ENCODE measurements at regions not wholly inside any gene's neighbourhood (a gene's known extent, or its start where the extent isn't known, plus 50 kb on each side); places are given as distances from the start of the nearest gene placed in this dataset.

DNA sequence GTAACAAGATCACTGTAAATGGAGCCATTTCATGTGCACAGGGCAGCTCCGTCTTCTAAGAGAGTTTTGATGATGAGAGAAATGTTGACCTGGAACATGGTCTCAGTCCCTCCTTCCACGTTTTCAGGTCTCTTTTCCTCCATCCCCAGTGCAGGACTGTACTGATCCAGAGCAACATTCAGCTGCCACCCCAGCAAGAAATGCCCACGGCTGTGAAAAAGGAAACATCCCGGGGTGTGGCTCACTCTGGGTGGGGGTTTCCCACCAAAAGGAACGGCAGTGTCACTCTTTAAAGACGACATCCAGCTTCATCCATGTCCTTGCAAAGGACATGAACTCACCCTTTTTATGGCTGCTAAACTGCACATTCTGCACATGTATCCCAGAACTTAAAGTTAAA is 92.6 kb downstream of the ERMARD start:
- TF ChIP-seq, protein P1, sequence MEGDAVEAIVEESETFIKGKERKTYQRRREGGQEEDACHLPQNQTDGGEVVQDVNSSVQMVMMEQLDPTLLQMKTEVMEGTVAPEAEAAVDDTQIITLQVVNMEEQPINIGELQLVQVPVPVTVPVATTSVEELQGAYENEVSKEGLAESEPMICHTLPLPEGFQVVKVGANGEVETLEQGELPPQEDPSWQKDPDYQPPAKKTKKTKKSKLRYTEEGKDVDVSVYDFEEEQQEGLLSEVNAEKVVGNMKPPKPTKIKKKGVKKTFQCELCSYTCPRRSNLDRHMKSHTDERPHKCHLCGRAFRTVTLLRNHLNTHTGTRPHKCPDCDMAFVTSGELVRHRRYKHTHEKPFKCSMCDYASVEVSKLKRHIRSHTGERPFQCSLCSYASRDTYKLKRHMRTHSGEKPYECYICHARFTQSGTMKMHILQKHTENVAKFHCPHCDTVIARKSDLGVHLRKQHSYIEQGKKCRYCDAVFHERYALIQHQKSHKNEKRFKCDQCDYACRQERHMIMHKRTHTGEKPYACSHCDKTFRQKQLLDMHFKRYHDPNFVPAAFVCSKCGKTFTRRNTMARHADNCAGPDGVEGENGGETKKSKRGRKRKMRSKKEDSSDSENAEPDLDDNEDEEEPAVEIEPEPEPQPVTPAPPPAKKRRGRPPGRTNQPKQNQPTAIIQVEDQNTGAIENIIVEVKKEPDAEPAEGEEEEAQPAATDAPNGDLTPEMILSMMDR (IDR thresholded peaks at IDR 0.05; ENCODE audit: extremely low read depth, insufficient read depth, missing control alignments) = no peak
- no peak for DNase-seq (ENCODE audit: low spot score)
- in situ Hi-C loops (cut with MboI; ENCODE audit: low pct_unique_long_range_greater_than_20kb, low sequenced_read_pairs, unreplicated experiment) = no loop called here

DNA sequence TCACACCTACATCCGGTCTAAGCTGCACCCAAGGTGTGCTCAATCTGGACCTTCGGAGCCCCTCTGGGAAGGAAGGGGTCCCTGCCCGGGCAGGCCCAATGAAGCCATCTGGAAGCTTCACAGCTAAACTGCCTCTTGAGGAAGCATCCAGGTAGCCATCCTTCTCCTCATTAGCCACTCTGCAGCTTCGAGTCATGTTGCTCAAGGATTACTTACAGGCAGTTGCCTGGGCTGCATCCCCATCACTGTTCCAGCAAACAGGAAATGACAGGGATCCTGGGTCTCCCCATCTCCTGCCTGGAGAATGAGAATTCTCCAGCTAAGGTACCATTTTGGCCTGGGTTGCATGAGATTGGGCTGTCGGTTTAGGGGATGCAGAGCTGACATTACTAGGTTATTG is 91.7 kb downstream of the ERMARD start:
- DNase-seq (ENCODE audit: low spot score) = no peak
- in situ Hi-C loops (cut with MboI; ENCODE audit: low pct_unique_long_range_greater_than_20kb, low sequenced_read_pairs, unreplicated experiment) = no loop called here
- TF ChIP-seq, protein P1 (IDR thresholded peaks at IDR 0.05; ENCODE audit: extremely low read depth, insufficient read depth, missing control alignments) = no peak

DNA sequence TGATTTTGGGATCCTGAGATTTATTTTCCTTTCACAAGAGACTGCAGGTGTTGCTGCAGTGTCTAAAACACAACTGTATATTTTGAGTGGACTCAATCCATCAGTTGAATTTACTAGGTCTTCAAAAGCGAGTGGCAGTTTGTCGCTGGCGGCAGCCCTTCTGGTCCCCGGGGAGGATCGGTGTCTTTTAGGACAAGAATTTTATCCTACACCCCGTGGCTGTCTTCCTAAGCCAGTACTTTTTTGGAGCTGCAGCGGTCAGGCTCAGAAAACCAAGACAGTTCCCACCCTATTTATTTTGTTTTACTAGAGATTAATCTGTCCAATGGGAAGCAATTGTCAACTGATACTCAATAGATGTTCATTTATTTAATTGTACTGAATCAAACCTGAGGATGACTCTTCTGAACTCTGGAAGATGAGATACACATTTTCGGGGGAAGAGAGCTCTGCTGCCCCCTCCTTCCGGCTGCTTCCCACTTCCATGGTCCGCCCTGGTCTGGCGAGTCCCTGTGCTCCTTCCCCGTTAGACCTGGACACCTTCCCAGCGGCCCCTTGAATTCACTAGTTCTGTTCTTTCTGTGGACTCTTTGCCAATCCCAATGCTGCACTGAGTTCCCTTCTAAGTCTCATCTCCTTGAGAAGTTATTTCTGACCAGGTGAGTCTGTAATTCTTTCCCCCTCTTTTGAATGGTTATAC is 90.6 kb downstream of the ERMARD start:
- TF ChIP-seq, protein P1 (IDR thresholded peaks at IDR 0.05; ENCODE audit: extremely low read depth, insufficient read depth, missing control alignments) = no peak
- DNase-seq (ENCODE audit: low spot score) = no peak
- in situ Hi-C loops (cut with MboI; ENCODE audit: low pct_unique_long_range_greater_than_20kb, low sequenced_read_pairs, unreplicated experiment) = no loop called here

DNA sequence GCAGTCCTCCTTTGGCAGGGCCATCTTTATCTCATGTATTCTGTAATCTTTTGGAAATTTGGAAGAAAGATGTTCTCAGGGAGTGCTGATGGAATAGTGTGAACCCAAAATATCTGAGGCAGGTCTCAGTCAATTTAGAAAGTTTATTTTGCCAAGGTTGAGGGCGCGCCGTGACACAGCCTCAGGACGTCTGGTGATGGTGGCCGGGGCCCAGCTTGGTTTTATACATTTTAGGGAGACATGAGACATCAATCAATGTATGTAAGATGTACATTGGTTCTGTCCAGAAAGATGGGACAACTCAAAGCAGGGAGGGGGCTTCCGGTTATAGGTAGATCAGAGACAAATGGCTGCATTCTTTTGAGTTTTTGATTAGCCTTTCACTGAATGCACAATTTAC is 89.8 kb downstream of the ERMARD start:
- DNase-seq (ENCODE audit: low spot score) = no peak
- TF ChIP-seq, protein P1 (IDR thresholded peaks at IDR 0.05; ENCODE audit: extremely low read depth, insufficient read depth, missing control alignments) = no peak
- in situ Hi-C loops (cut with MboI; ENCODE audit: low pct_unique_long_range_greater_than_20kb, low sequenced_read_pairs, unreplicated experiment) = no loop called here

DNA sequence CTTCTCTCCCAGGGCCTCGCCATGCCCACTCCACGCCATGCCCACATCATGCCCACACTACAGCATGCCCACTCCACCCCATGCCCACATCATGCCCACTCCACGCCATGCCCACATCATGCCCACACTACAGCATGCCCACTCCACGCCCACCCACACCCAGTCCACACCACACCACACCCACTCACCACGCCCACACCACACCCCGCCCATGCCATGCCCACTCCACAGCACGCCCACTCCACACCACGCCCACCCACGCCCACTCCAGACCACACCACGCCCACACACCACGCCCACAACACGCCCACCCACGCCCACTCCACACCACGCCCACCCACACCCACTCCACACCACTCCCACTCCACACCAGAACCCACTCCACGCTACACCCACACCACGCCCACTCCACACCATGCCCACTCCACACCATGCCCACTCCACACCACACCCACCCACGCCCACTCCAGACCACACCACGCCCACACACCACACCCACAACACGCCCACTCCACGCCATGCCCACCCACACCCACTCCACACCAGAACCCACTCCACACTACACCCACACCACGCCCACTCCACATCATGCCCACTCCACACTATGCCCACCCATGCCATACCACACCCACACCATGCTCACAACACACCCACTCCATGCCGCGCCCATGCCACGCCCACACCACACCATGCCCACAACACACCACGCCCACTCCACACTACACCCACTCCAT is 88.6 kb downstream of the ERMARD start:
- TF ChIP-seq, protein P1 (IDR thresholded peaks at IDR 0.05; ENCODE audit: extremely low read depth, insufficient read depth, missing control alignments) = no peak
- DNase-seq (ENCODE audit: low spot score) = no peak
- in situ Hi-C loops (cut with MboI; ENCODE audit: low pct_unique_long_range_greater_than_20kb, low sequenced_read_pairs, unreplicated experiment) = loop anchor here (10.0 kb wide), 1 partner anchor 675 kb away; no protein-coding TSS in a partner anchor

DNA sequence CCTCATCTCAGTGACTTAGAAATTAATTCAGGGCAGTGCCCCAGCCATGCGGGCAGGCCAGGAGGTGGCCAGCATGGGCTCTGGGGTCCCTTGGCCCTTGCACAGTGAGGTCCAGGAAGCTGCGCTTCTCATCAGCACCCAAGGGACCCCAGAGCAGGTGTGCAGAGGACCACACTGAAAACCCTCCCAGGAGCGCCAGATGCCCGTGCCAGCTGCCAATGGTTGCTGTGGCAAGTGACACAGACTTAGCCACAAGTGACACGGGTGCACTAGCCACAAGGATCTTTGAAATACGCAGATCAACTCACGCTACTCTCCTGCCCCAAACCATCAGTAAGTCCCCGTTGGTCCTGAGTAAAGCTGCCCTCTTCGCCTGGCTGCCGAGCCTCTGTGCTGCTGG is 88.1 kb downstream of the ERMARD start:
- in situ Hi-C loops (cut with MboI; ENCODE audit: low pct_unique_long_range_greater_than_20kb, low sequenced_read_pairs, unreplicated experiment) = loop anchor here (10.0 kb wide), 1 partner anchor 675 kb away; no protein-coding TSS in a partner anchor
- no peak for DNase-seq (ENCODE audit: low spot score)
- TF ChIP-seq, protein P1 (IDR thresholded peaks at IDR 0.05; ENCODE audit: extremely low read depth, insufficient read depth, missing control alignments) = no peak

Measured in GM13977 (cell line).